GM18498 (cell line): ENCODE measurements at regions not wholly inside any gene's neighbourhood (a gene's known extent, or its start where the extent isn't known, plus 50 kb on each side); places are given as distances from the start of the nearest gene placed in this dataset.

Source experiments
- ATAC-seq: cut with Tn5 transposase; IDR thresholded peaks from one replicate; pipeline ENCODE4 v1.9.1; 2021; ENCODE audit warnings: mild to moderate bottlenecking, moderate library complexity; ENCODE audit not compliant: unreplicated experiment

DNA sequence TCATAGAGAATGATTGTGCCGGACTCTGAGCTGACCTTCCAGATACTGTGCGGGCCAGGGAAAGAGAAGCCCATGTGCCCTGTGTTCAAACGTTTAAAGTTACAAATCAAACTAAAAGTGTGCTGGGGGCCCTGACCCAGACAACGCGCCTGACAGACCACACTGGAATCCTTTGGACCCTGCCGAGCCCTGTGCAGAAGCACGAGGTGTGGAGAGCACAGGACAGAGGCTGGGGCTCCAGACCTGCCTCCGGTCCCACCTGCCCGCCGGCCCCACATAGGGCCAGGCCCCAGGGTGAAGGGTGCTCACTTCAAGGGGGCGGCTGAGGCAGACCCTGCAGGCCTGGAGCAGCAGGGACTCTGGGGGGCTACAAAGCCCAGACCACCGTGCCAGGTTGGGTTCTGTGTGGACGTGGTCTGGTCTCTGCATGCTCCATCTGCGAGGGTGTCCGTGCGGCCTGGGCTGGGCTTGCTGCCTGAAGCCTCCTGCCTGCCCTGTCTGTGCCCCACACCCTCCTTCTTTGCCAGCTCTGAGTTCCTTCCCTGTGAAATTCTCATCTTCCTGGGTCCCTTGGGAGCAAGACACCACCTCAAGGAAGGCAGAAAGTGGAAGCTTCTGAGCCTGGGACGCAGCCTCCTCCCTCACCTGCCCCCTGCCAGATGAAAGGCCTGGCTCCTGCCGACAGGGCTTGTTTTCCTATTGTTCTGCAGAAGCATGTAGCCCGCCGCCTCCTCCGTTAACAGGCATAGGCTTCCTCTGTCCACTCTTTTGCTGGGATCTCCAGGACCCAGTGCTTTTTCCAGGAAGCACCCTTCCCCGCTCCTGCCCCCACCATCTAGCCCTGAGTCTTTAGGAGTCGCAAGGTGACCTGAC is 186.2 kb downstream of the ERMARD start:
- ATAC-seq, result no peak

DNA sequence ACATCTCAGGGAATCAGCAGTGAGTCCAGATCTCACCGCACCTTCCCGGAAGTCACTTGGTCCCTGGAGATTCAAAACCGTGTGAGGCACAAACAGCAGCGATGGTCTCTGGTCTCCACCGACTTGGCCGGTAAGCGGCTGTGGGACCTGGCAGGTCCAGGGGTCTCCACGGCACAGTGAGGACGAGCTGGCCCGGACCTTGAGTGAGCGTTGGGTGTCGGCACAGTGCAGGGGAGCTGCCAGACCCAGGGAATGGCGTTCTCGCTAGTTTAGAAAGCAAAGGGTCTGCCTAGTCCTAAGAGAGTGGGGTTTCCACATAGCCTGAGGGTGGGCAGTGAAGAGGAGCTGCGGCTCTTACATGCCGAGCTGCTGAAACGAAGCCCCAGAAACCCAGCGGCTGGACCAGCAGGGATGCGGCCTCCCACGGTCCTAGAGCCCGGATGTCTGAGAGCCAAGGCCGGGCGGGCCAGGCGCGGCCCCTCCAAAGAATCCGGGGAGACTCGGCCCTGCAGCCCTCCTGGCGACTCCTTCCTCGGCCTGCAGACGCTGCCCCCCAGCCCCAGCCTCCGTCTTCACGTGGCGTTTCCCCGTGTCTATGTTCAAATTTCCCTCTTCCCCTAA is 185.0 kb downstream of the ERMARD start:
- ATAC-seq, result no peak

DNA sequence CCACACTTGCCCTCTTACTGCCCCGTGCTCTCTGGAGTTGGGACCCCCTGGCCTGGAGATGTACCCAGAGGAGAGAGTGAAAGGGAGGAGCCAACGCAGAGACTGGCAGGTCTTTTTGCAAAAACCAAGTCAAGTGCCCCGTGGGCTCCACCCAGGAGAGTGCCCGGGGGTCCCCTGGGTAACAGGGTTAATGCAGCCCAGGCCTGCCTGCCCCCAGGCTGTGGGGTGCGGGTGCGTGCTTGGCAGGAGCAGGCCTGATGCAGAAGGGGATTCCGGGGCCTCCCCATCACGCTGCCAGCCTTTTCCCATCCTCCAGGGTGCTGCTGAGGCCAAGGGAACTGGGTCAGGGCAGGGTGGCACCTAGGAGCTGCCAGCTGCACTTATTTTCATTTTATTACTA is 184.4 kb downstream of the ERMARD start:
- ATAC-seq, result no peak

DNA sequence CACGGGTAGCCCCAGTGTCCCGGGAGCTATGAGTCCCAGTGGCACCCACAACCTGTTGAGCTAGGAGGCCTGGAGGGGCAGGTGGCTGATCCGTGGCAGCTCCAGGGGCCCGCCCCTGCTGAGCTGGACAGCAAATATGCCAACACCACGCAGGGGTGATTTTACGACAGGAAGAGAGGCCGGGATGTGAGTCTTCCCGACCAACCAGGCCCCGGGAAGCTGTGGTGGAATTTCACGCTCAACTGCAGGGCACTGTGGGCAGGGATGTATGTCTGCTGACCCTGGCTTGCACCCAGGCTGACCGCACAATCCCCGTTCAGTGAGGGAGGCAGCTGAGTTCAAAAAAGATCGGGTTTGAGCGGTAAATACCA is 183.9 kb downstream of the ERMARD start:
- ATAC-seq, result no peak

DNA sequence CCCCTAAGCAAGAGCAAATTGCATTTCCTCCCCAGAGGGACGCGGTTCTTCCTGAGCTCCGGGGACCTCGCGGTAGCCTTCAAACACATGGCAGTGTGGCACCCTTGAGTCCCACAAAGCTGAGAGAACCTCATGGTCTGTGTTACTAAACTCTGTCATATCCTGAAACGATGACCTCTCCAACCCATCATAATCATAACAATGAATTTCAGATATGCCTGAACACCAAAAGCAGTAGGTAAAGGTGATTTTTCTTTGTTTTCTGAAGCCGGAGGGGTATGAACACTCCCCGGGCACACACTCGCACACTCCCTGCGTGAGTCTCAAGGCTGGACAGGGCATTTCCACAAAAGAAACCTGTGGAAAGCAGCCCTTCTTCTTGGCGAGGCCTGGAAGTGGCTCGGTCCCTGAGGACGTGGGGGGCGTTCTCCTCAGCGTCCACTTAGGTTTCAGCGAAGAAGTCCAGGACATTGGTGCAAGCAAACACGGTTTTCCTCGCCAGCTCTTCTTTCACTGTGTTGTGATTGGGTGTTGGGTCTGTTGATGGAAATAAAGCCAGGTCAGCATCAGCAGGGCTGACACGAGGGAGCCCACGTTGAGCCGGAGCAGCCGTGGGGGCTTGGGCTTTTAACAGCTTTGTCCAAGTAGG is 183.4 kb downstream of the ERMARD start:
- no peak for ATAC-seq

DNA sequence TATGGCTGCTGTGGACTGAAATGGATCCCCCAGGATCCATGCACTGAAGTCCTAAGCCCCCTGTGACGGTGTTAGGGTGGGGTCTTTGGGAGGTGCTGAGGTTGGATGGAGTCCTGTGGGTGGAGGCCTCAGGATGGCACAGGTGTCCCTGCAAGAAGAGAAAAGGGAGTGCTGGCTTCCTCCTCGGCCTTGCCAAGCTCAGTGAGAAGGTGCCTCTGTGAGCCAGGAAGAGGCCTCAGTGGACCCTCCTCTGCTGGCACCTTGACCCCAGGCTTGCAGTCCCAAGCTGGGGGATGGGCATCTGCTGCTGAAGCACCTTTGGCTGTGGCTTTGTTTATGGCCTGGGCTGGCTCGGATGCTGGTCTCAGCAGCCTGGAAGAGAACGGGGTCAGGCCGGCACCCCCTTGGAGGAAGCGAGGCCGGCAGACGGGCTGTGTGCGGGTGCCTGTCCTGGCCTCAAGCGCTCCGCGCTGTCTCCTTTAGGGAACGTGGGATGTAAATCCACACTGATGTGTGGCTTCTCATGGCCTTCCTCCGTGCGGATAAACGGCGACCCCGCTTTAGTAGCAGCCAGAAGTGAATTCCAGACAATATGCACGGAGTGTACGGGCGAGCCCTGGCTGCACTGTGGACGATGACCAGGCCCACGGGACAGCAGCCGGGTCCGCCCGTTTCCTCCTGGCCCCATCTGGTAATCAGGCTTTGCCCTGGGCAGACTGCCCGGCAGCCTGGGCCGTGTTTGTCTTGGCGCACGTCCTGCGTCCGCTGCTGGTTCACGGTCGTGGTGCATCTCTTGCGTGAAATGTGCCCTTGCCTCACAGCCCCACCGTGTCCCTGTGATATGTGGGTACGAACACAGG is 182.6 kb downstream of the ERMARD start:
- no peak for ATAC-seq

DNA sequence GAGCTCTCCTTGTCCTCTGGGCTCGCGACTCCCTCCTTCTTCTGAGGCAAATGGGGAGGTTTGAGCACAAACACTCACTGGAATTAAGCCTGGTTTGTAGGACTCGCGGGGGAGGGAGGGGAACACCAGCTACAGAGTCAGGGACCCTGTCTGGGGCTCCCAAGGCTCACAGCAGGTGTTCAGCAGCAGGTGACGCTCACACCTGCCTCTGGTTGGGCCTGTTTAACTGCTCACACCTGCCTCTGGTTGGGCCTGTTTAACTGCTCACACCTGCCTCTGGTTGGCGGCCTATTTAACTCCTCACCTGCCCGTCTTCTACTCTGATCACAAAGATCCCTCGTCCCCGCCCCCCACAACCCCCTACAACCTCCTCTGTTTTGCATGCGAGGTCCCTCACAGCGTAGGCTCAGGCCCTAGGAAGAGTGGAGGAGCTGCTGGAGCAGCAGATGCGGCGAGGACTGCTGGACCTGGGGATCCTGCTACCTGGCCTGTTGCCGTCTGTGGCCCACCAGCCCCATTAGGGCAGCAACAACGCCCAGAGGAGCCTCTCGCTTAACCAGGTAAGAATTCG is 181.9 kb downstream of the ERMARD start:
- no peak for ATAC-seq

DNA sequence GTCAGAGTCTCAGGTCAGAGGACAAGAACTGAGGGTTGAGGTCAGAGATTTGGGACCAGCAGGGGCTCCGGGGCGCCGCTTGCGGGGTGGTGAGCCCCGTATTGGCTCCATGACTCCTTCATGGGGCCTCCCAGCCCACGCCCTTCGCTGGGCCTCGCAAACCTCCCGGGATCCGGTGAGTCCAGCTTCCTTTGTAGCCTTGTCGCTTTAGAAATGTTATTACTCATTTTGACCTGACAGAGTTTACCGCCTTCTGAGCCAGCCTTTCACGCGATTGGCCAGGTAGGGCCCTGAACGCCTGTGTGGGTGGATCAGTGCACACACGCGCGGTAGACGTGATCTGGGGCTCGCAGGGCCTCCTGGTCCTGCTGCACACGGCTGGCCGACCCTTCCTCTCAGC is 181.1 kb downstream of the ERMARD start:
- no peak for ATAC-seq

DNA sequence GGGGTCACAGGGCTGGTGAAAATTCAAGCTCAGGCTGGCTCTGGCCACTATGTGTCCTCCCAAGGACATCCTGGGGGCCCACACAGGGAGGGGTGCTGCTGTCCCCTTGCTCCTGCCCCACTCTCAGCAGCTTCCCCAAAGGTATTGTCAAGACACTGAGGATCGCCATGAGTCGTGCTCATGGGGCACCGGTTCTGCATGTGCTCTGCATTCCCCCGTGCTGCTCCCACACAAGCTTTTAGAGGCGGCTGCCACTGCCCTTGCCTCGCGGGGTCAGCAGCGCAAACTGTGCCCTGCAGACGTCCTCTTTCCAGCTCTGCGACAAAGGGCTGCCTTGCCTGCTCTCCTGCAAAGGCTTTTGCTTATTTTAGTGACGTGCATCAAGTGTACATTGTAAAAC is 179.8 kb downstream of the ERMARD start:
- ATAC-seq, result no peak

DNA sequence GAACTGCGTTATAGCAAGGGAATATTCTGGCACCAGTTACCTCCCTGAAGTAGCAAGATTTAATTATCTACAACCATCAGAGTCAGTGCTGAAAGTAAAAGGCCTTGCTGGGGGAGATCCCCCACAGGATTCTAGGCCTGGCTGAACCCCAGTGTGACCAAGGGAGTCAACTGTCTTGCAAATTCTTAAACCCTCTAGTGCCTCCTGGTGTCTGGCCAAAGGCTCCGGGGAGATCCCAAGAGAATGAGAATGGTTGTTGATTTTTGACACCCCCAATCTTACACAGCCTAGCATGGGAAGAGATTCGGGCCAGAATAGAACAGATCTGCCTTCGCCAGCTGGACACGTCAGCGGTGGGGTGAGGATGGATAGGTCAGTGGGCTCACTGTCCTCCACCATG is 179.4 kb downstream of the ERMARD start:
- ATAC-seq, result no peak

DNA sequence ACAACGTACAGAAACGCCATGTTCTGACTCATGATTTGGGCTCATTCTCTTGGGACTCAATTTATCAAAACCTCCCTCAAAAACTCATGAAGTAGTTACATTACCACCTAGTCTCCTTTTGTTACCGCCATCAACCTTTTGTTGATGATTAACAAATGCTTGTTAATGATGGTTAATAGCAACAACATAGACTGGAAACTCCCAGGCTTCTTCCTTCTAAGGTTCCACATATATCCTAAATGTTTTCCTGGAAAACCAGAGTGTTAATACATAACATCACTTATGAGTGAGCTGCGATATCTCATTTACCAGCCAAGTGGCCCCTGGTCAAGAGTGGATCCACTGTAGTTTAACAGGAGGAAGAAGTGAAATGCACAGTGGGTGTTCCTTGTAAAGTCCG is 176.3 kb downstream of the ERMARD start:
- no peak for ATAC-seq

DNA sequence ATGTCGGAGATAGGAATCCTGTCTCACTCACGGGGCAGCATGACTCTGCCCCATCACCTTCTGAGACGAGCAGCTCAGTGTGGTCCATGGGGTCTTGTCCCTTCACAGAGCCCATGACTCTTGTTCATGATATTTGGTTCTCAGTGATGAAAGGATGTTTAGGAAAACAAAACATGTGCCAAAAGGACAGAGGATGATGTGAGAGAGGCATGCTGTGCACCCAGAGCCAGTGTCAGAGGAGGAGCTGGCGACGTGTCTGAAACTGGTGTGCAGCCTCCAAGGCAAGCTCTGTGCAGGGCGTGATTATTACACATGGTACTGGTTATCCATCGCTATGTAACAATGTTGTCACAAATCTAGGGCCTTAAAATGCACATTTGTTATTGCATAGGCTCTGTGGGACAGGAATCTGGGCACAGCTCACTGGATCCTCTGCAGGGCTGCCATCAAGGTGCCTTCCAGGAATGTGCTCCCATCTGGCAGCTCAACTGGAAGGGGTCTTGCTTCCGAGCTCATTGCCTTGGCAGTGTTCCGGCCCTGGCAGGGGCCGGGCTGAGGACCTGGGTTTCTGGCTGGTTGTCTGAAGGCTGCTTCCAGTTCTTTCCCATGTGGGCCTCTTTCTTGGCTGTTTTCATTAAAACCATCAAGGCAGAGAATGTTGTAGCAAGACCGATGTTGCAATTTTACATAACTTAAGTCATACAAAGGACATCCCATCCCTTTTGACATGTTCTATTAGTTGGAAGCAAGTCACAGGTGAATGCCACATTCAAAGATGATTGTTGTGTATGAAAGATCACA is 175.4 kb downstream of the ERMARD start:
- no peak for ATAC-seq

DNA sequence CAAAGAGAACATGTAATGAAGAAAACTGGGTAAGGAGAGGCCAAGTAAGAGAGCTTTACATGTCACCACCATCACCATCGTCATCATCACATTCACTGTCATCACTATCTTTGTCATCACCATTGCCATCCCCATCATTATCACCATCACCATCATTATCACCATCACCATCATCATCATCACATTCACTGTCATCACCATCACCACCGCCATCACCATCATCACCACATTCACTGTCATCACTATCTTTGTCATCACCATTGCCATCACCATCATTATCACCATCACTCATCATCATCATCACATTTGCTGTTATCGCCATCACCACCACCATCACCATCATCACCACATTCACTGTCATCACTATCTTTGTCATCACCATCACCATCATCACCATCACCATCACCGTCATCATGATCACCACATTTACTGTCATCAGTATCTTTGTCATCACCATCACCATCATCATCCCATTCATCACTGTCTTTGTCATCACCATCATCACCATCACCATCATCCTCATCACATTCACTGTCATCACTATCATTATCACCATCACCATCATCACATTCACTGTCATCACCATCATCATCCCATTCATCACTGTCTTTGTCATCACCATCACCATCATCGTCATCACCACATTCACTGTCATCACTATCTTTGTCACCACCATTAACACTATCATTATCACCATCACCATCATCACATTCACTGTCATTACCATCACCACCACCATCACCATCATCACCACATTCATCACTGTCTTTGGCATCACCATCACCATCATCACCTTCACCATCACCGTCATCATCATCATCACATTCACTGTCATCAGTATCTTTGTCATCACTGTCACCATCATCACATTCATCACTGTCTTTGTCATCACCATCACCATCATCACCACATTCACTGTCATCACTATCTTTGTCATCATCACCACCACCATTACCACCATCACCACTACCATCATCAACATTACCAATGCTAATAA is 172.3 kb downstream of the ERMARD start:
- no peak for ATAC-seq

DNA sequence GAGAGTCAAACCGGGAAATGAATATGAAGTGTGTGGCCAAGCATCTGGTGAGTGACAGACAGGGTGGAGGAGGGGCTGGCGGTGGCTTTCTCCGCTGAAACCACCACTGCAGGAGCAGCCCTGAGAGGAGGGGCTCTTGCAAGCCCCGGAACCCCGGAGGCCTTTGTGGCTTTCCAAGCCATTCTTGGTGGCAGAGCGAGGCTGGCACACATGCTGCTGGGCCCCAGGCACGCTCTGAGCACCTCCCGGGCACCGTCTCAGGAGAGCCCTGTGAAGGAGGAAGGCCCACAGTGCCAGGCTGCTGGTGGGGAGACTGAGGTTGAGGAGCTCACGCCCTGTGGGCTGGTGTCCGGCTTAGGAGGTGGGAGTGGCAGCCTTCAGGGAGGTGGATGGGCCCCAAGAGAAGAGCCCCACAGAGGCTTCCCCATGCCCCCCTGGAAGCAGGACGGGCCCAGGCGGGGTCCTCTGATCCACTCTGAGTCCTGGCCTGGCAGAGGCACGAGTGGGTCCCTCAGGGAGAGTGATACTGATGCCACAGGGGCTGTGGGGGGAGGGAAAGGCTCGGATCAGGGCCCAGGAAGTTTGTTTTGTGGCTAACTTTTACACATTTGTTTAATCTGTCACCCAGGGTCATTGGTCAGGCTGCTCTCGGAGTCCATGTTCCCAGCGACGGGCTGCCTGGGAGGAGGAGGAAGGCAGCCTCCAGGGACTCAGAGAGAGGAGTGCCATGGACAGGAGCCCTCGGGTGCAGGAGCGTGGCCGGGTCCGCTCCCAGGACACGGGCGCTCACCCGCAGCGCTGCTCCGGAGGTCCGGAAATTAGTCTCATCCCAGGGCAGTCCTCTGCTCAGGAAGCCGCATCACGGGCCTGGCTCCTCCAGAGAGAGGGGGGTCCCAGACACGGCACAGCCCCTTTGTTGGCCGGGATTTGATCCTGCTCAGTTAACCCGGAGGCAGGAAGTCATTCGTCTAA is 170.7 kb downstream of the ERMARD start:
- no peak for ATAC-seq

DNA sequence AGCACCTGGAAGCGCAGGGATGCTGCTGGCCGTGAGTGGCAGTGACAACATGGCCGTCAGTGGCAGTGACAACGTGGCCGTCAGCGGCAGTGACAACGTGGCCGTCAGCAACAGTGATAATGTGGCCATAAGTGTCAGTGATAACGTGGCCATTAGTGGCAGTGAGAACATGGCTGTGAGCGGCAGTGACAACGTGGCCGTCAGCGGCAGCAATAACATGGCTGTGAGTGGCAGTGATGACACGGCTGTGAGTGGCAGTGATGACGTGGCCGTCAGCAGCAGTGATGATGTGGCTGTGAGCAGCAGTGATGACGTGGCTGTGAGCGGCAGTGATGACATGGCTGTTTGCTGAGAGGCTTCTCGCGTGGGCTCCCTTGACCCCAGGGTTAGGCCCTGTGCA is 169.8 kb downstream of the ERMARD start:
- no peak for ATAC-seq

DNA sequence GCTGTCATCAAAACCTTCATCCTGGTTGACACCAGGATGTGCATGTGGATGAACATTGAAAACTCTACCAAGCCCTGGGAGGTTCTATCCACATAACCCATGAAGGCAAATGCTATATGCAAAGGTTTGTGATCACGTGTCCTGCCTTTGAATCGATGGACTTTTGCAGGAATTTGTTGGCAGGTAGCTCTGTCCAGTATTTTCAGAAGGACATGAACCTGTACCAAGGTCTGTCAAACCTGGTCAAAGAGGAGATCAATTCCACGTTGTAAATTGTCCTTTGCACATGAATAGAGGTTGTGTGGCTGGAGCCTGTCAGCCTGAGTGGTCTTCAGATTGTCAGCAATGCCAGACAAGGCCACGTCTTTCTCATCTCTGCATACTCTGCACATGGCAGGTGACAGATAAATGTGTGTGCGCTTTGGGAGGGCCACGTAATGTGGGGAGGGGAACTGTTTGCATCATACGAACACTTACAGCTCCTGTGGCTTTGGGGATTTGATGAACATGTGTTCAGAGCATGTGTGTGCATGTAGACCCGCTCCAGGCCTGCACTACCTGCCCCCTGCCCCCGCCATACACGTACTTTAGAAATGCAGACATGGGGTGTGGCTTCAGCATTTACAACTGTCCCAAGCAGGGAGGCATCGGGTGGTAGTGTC is 169.1 kb downstream of the ERMARD start:
- ATAC-seq, result no peak

DNA sequence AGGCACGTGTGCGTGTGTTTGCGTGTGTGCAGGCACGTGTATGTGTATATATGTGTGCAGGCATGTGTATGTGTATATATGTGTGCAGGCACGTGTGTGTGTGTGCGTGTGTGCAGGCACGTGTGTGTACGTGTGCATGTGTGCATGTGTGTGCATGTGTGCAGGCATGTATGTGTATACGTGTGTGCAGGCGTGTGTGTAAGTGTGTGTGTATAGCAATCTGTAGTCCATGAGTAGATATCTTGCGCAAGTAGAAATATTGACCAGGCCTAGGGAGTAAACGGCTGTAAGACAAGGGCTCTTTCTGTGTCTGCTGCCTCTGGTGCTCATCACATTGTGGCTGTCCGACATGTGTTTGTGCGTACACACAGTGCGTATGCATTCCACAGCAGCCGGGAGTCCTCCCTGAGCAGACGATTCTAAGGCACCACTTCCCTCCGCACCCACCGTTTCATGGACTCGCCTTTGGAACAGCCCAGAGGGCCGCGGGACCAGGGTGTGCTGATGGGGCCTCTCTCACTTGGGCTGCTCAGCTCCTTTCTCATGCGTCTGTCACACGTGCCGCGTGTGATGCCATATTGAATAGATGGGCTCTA is 167.6 kb downstream of the ERMARD start:
- no peak for ATAC-seq
